ENCODE measurements at regions not wholly inside any gene's neighbourhood (a gene's known extent, or its start where the extent isn't known, plus 50 kb on each side); places are given as distances from the start of the nearest gene placed in this dataset.

DNA sequence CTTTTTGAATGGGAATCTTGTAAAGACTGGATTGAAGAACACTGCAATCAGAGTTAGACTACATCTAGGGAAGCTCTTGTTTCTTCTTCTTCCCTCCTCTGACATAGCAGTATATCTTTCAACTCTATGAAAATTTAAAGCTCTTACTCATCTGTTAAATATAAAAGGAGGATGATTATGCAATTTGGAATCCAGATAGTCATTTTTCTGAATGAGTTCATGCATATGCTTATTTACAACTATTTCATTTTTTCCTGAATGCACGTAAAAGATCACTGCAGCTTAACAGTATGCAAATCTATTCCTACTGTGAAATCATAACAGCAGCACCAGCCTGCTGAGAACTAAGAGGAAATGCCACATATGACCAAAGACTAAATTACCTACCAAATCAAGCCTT, 133.5 kb upstream of the TMCC3 start:
- DNase-seq (ENCODE audit: low read depth in 2 of 2): no peak

DNA sequence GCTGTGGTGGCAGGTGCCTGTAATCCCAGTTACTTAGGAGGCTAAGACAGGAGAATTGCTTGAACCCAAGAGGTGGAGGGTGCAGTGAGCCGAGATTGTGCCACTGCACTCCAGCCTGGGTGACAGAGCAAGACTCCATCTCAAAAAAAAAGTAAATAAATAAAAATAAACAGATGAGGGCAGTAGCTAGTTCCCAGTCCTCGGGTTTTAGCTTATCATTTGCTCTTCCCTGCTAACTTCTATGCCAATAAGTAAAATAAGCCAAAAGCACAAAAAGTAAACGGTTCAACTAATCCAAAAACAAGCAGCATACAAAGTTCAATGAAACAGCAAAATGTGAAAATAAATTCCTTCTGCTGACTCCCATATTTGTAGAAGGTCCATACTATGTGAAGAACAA, 133.0 kb upstream of the TMCC3 start:
- no peak for DNase-seq (ENCODE audit: low read depth in 2 of 2)

DNA sequence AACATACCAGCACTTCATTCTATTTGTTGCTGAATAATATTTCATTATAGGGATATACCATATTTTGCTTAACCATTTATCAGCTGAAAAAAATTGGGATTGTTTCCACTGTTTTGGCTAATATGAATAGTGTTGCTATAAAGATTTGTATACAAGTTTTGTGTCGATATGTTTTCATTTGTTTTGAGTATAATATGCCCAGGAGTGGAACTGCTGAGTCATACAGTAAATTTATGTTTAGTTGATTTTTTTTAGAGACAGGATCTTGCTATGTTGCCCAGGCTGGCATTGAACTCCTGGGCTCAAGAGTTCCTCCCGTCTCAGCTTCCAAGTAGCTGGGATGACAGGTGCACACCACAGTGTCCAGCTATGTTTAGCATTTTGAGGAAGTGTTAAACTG, 131.5 kb upstream of the TMCC3 start:
- no peak for DNase-seq (ENCODE audit: low read depth in 2 of 2)

DNA sequence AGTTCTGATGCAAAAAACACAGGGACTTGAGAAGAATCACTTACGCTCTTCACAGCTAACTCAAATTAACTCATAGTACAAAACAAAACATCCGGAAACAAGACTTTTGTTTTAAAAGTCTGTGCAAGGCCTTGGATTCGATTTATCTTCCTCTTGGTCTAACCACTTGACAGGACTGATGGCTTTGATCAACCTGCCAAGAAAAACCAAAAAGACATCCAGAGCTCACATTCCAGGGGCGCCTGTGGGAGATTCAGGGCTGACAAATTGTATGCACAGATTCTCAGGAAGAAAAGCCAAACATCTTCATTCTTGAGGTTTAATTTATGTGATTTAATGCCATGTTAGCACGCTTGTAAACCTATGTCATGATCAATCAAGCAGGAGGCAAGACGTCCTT, 129.1 kb upstream of the TMCC3 start:
- DNase-seq (ENCODE audit: low read depth in 2 of 2): no peak

DNA sequence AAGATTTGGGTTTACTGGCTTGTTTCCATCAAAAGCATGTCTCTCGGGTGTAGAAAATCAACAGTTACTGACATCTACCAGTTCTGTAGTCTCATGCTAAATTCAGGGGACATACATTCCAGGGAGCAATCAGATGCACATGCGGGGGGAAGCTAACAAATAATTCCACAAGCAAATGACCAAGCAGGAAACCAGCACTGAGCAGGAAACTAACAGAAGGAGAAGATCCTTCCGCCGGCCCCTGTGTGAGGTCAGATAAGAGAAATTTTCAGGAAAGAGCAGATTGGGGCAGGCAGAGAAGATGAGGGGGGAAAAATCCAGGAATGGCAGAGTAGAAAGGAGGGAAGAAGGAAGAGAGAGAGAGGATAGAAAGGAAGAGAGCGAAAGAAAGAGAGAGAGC, 127.6 kb upstream of the TMCC3 start:
- no peak for DNase-seq (ENCODE audit: low read depth in 2 of 2)

DNA sequence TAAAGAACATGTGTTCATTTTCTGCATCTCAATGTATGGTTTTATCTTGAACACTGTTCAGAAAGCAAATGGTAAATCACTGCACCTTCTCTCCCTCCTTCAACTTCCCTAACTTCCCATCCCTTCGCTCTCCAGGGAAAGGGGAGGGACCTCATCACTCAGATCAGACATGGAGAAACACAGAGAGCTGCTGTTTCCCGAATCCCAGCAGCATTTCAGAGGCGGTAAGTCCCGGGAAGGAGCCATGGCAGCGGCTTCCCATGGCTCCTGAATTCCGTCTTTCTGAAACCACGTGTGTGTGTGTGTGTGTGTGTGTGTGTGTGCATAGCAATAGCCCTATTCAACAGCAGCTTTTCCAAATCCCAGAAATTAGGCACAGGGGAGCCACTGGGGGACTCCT, 125.4 kb upstream of the TMCC3 start:
- DNase-seq (ENCODE audit: low read depth in 2 of 2): no peak

DNA sequence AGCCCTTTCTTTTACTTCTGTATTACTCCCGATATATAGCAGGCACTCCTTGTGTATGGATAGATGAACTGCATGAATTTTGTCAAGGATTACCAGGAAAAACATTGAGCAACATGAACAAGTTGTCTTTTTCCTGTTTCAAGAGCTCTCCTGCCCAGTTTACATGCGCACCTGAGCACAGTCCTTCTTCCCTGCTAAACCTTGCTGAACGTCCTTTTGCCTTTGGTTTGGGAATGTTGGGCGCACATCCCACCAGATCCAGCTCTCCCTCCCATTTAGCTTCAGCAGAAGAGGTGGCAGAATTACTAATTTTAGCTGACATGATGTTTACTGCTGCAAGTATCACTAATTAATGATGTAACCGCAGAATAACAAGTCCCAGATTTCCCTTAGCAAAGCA, 121.4 kb upstream of the TMCC3 start:
- no peak for DNase-seq (ENCODE audit: low read depth in 2 of 2)

DNA sequence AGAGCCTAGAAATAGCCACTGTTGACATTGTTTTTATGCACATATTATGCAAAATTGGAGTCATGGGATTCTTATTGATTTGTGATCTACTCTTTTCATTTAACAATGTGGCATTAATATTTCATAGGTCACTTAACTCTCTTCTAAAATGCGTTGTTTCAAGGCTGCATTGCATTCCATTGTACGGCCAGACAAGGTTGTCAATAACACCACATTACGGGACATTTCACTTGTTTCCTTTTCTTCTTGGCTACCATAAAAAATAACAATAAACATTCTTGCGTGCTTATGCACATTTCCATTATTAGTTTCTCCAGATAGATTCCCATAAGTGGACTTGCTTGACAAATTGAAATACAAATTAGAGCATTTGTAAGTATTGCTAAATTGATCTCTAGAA, 120.8 kb upstream of the TMCC3 start:
- DNase-seq (ENCODE audit: low read depth in 2 of 2): no peak

DNA sequence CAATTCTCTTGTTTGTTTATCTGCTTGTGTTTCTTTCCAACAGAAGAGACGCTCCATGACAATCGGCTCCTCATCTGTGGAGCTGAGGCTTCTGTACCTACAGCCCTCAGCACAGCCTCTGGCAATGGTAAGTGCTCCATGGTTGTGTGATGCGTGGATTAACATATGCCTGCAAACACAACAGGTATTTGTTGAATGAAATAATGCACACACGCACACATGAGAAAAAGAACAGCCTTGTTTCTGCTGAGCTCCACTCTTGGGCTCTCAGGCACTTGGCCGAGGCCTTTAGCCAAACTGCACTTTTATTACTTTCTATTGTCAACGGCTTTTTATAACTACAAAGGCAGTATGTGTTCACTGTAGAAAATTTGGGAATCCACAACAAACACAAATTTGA, 120.4 kb upstream of the TMCC3 start:
- no peak for DNase-seq (ENCODE audit: low read depth in 2 of 2)

DNA sequence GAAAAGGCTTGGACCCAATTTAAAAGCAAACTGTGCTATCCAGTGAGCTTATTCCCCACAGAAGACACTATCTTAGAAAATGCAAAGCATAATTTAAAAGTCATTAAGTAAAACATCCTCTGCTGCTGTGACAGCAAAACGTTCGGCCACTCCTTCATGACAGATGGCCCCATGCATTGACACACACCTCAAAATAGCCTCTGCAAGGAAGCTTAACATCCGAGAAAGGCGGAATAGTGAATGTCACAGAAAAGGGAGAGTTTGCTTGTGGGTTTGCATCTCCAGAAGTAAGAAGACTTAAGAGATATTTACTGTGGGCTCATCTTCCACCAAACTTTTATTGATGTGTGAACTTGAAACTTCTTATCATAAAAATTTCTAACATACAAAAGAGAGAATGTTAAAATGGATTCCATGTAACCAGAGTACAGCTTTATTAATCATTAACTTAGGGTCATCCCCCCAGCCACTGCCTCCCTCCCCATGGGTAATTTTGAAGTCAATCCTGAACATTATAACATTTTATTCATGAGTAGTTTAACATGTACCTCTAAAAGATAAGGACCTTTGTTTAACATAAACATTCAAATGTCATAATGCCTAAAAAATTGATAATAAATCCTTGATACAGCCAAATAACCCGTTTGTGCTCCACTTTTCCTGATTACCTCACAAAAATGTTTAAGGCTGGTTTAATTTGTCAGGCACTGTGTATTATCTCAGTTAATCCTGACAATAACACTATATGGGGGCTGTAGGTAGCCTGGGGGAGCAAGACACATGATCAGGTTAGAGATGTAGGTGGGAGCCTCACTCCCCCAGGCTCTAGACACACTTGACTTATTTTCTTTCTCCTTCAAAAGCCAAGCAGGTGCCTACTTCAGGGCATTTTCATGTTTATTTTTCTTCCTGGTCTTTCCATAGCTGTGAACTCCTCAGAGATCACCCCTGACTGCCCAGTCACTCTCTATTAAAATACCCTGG, 119.7 kb upstream of the TMCC3 start:
- no peak for DNase-seq (ENCODE audit: low read depth in 2 of 2)

DNA sequence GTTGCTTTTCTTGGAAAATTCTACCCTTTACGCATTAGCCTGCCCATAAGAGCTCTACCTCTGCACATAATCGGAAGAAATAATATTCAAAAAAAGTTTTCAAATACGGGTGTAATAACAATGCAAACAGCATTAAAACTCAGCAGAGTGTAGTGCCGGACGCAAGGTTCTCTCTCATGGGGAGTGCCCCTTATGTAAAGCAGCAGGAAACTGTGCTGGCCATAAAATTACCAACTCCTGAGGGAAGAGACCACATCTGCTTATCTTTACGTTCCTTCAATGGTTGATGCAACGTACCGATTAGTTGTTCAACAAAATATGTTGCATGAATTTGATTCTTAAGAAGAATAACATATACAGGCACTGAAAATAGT, 118.7 kb upstream of the TMCC3 start:
- DNase-seq (ENCODE audit: low read depth in 2 of 2): no peak

DNA sequence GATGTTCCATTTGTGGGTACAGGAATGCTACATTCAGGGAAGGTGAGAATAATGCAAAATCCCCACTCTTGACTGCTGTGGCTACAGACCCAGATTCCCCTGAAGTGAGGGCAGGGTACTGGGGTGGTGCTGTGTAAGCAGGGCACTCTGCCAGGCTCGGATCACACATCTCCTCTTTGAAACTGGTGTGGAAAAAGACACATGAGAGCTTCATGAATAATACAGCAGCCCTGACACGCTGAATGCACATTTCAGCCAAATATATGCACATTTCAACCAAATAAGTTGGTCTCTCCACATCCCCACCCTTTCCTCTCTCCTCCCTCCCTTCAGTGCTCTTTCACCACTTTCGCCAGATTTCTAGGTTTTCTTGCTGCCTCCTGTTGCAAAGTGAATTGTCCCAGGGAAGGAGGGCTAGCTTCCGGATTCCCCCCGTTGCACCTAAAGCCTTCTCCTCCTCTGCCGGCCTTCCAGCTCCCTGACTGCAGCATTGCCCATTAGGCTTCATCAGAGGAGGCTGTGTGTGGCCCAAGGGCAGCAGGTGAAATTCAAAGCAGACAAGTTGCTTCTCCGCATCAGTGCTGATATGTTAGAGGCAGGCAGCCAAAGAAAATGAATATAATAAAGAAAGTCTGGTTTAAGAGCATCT, 118.2 kb upstream of the TMCC3 start:
- no peak for DNase-seq (ENCODE audit: low read depth in 2 of 2)

DNA sequence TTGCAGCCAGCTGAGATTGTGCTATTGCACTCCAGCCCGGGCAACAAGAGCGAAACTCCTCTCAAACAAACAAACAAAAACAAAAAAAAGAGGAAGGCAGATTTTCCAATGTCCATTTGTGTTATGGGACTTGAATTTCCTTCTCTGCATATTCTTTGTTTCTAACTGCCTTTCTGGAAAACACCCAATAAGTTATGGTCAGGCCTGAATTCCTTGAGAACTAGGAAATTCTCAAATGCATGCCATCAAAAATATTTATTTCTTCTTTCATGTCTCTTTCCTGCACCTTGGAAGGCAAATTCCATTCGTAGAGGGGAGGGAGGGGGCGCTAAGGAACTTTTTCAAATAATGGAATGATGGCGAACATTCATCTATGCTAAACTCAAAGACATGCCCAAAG, 117.6 kb upstream of the TMCC3 start:
- no peak for DNase-seq (ENCODE audit: low read depth in 2 of 2)

DNA sequence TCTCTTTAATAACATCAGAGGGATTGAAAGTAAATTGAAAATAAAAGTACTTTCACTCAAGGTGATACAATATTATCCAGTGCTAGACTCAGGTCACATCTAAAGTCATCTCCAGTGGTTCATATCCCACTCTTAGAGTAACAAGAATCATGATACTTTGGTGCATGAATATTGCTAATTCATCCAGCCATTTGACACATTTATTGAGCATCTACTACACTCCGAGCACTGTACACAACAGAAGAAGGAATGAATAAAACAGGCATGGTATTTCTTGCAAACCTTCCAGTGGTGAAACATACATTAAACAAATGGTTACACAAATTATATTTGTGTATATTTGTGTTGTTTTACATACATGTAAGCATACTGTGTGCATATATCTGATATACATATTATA, 116.0 kb upstream of the TMCC3 start:
- no peak for DNase-seq (ENCODE audit: low read depth in 2 of 2)

DNA sequence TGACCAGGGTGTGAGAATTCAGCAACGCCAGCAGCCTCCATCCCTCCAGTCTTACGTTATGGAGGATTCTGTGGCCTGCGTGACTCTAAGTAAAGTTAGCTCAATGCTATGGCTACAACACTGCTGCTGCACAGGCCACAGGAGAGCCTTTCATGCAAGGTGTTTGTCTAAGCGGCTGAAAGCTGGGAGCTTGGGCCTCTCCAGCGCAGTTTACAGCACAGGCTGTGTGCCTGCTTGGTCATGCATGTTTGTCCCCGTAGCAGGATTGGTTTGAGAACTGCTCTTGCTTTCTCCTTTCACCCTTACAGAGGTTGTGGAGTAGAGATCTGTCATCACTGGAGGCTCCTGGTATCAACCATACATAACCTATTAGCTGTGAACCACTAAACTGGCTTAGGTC, 113.1 kb upstream of the TMCC3 start:
- no peak for DNase-seq (ENCODE audit: low read depth in 2 of 2)

DNA sequence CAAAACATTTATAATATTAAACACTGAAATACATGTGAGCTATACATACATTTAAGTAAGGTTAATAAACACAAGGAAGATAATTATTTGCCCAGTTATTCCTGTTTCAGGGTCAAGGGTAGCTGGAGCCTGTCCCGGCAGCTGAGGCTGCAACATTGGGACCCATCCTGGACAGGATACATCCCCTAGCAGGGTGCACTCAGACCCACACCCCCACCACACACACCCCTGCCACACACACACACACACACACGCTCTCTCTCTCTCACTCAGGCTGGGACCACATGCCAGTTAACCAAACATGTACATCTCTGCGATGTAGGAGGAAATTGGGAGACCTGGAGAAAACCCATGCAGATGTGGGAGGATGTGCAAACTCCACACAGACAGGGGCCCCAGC, 112.6 kb upstream of the TMCC3 start:
- DNase-seq (ENCODE audit: low read depth in 2 of 2): no peak

DNA sequence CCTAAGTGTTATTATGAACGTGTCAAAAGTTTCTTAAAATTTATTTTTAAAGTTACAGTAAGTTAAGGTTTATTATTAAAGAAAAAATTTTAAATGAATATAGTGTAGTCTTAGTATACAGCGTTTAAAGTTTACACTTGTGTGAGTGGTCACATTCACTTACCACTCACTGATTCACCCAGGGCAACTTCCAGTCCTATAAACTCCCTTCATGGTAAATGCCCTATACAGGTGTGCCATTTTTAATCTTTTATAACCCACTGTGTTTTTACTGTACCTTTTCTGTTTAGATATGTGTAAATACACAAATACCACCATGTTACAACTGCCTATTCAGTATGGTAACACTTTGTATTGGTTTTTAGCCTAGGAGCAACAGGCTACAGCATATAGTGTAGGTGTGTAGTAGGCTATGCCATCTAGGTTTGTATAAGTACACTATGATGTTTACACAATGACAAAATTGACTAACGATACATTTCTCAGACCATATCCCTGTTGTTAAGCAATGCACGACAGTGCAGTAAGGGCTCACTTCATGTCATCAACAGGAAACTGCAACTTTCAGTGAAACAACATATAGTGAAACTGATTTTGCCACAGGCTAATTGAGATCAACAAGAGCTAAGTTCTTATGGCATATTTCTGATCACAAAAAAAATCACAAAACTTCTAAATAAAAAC, 112.0 kb upstream of the TMCC3 start:
- DNase-seq (ENCODE audit: low read depth in 2 of 2): no peak

DNA sequence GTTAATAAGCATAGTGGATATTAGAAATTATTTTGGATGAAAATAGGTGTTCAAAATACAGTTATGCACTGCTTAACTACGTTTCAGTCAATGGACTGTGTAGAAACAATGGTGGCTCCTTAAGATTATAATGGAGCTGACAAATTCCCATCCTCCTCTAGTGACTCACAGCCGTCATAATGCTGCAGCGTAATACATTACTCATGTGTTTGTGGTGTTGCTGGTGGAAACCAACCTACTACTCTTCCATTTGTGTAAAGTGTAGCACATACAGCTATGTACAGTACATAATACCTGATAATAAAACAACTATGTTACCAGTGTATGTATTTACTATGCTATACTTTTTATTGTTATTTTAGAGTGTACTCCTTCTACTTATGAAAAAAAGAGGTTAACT, 111.2 kb upstream of the TMCC3 start:
- DNase-seq (ENCODE audit: low read depth in 2 of 2): no peak

DNA sequence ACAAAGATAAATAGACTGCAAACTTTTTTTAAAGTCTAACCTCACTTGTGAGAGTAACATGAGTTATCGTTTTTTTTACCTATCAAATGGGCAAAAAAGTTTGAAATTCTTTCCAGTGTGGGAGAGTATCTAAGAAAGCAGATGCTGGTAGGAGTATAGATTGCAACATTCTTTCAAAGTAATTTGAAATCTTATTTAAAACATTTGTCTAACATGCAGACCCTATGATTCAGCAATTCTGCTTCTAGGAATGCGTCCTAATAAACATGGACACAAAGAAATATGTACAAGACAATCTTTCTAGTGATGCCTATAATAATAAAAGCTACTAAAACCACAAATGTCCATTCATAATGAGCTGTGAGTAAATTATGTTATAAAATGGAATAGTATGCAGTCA, 110.4 kb upstream of the TMCC3 start:
- no peak for DNase-seq (ENCODE audit: low read depth in 2 of 2)

DNA sequence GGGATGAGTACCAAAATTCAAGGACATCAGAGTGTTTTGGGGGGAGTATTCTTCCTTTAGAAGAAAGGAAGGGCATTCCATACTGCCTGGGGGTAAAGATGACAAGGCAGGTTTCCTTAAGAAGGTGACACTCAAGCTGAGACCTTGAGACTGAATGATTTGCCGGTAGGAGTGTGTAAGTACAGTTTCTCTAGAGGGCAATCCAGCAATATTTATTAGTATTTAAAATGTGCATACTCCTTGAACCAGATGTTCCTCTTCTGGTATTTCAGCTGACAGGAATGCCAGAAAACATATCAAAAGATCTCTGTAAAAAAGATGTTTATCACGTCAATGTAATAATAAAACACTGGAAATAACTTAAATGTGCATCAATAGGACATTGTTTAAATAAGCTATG, 106.4 kb upstream of the TMCC3 start:
- DNase-seq (ENCODE audit: low read depth in 2 of 2): no peak

DNA sequence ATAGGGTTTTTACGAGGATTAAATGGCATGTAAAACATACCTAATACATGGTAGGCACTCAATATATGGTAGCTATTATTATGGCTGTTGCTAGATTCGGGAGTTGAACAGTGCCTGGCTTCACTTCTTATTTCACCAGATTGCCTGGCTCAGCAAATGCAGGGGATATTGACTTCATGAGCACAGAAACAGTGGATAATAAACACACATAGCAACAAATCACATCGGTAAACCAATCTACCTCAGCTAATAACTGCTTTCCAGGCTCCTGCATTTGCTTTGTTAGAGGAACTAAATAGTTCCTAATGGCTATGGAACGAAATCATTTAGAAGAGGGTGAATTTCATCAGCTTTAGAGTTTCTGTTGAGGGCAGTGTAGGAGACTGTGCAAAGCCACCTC, 105.2 kb upstream of the TMCC3 start:
- DNase-seq (ENCODE audit: low read depth in 2 of 2): no peak

DNA sequence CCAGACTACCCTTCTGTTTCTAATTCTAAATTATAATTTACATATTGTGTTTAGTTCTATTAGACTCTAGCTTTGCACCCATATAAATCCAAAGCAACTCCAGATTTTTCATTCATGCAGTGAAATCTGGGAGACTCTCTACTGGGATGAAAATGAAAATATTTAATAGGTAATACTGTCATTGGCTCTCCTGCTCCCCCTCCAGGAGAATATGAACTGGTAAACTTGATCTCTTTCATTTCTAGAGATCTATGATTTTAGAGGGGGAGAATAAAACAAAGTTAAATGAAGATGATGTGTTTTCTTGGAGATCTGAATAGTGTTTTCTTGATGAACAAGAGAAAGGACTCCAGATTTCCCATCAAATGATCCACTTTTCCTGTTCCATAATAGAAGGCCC, 104.3 kb upstream of the TMCC3 start:
- no peak for DNase-seq (ENCODE audit: low read depth in 2 of 2)

All from stimulated activated CD4-positive, alpha-beta T cell treated with anti-CD3 and anti-CD28 coated beads, Interleukin-1b, Interleukin-23, amount 100 ng/mL, for 4 hours (primary cell).